NCI-H1105 treated with DMSO at 0.1 percent for 48 hours (cell line): ENCODE measurements at regions not wholly inside any gene's neighbourhood (a gene's known extent, or its start where the extent isn't known, plus 50 kb on each side); places are given as distances from the start of the nearest gene placed in this dataset.

ENCODE experiments used
- DNase-seq: peaks from one replicate; lab custom pipeline; 2025; lab: John Stamatoyannopoulos, UW

DNA sequence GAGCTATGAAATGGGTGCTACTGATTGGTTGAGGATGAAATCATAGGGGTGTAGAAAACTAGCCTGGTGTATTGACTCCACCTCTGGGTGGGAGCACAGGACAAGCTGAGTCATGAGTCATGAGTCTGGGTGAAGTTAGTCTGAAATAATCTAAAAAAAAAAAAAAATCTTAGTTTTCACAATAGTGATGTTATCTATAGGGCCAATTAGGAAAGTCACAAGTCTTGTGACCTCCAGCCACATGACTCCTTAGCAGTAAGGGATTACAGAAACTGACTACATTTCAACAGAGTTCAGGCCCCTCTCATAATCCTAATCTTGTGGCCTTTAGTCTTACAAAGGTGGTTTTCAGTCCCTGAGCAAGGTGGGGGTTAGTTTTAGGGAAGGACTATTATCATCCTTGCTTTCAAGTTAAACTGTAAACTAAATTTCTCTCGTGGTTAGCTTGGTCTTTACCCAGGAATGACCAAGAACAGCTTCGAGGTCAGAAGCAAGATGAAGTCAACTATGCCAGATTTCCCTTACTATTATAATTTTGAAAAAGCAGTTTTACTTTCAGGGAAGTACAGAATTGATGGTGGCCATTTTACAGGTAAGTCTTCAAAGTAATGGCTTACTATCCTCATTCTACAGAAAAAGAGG, 338.0 kb upstream of the GYPC start:
- no peak for DNase-seq

DNA sequence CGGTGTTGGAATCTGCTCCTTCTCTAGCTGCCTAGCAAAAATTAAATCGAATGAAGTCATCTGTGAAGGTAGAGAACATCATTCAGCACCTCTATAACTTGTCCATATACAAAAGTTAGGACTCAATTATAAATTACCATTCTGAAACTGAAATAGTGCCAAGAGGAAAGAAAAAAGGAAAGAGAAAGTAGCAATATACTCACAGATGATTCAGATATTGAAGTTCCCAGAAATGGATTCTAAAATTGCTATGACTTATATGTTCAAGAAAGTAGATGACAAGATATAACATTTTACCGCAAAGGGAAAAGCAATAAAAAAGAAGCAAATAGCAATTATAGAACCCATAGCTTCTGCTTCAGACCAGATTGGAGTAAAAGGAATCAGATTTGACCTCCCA, 333.6 kb upstream of the GYPC start:
- no peak for DNase-seq

DNA sequence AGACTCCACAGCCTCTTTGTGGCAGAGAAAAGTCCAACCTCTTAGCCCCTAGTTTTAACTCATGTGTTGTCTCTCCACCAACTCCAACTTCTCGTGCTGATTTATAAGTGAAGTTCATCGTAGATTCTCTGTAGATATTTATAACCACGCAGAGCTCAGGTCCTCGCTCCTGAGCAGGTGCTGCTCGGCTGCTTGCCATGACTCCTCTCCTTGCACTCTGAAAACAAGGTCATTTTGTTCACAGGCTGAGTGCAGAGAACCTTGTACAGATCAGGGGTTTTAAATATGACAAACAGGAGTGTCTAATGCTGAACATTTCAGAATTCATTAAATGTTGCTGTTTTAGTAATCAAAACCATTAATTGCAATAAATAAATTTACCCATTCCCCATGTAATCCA, 330.8 kb upstream of the GYPC start:
- no peak for DNase-seq

DNA sequence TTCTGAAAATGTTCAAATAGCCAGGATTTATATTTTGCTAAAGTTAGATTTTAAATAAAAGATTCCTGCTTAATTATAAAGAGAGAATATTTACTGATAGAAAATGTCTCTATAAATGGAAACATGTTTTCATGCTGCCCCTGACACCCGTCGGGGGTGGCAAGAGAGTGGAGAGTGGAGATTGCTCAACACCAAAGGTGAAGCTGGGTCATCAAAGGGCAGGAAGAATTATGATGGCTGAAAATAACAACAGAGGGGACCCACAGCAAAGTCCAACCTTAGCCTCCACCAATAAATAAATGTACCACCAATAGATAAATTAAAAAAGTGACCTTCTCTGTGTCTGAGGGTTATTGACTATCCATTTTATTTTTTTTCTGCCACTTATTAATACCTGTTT, 326.8 kb upstream of the GYPC start:
- DNase-seq, result no peak

DNA sequence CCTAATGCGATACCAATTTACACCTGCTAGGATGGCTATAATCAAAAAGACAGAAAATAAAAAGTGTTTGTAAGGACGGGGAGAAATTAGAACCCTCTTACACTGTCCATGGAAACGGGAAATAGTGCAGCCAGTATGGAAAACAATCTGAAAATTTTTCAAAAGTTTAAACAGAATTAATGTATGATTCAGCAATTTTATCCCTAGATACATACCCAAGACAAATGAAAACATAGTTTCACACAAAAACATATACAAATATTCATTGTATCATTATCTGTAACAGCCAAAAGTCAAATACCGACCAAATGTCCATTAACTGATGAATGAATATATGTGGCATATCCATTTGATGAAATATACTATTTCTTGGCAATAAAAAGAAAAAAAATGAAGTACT, 313.5 kb upstream of the GYPC start:
- DNase-seq, result no peak

DNA sequence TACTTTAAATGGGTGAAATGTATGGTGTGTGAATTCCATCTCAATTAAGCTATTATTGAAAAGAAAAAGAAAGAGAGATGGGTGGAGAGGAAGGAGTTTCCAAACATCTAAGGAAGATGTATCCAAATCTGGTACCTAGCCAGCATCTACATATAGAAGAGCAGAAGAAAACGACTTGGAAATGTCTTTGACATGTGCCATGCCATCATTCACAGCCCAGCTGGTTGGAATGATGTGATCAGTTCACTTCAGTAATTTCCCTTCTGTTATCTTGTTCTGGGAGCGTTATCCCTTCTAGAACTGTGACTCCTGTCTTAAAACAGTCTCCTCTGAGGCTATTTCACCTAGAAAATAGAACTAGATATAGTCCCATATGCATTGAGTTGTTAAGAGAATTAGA, 312.8 kb upstream of the GYPC start:
- DNase-seq, result no peak

DNA sequence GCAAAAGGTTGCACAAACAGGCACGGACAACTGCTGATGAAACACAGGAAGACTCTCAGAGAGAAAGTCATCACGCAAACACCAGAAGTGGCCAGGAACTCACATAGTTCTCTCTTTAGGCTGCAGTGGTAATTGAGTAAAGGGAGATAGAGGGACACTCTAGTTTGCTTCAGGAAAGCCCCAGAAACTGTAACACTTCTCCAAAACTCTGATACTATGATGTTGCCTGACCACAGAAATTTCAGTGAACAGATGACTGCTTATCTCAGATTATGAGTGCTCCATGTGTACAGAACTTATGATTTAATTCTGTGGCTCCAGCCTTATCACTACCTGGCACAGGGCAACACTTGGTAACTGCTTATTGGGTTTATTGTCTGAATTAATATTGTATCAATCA, 311.5 kb upstream of the GYPC start:
- no peak for DNase-seq

DNA sequence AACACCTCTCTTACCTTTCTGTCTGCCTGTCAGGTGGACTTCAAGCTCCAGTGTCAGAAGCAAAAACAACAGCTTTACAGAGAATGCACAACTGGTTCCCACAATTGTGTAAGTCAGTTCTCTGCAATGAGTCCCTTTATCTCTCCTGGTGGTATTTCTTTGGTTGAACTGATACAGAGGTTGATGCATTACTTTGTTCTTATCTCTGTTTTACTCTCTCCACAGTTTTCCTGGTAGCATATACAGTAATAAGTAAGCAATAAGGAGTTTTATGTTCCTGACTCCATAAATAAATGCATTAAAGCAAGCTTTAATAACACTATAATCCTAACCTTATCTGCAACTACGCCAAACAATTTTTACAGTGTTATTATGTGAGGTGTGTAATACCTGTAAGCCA, 310.3 kb upstream of the GYPC start:
- DNase-seq, result no peak

DNA sequence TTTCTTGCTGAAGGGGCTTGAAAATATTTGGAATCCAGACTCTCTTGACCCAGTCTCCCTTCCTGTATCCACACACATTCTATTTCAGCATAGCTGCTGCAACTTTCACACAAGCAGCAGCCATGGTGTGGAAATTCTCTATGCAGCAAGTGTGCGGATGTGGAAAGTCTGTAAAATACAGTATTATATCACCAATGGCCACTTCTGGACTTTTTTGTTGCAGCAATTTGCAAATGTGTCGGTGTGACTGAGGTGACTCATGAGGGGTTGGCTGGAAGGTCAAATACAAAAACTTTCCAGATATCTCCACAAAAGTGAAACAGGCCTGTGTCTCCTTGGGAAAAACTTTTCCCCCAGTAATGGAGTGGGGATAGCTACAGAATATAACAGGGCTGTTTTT, 299.3 kb upstream of the GYPC start:
- no peak for DNase-seq

DNA sequence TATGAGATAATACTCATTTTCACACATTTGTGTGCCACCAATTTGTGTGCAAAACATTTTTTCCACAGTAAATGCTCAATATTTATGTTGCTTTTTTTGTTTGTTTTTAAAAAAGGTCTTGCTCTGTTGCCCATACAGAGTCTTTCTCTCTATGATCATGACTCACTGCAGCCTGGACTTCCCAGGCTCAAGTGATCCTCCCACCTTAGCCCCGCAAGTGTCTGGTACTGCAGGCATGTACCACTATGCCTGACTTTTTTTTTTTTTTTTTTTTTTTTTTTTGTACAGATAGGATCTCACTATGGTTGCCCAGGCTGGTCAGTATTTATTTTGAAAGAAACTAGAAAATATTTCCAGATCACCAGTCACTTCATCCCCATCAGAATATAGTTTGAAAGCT, 297.8 kb upstream of the GYPC start:
- DNase-seq, result no peak

DNA sequence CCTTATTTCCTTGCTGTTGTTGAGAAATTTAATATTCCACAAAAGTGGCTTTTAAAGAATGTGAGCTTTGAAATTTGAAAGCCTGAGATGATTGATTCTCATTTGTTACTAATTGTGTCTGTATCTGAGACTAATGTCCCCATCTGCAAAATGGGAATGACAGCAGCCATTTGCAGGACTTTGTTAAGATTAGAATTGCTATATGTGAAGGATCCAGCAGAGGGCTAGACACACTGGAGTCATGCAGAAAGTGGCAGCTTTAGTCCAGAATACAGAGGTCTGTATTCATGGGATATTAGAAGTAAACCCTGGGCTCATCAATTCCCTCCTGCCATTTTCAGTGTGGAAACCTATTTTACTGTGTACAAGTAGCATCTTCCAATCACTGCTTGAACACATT, 296.5 kb upstream of the GYPC start:
- peak; percentile 15 for DNase-seq

DNA sequence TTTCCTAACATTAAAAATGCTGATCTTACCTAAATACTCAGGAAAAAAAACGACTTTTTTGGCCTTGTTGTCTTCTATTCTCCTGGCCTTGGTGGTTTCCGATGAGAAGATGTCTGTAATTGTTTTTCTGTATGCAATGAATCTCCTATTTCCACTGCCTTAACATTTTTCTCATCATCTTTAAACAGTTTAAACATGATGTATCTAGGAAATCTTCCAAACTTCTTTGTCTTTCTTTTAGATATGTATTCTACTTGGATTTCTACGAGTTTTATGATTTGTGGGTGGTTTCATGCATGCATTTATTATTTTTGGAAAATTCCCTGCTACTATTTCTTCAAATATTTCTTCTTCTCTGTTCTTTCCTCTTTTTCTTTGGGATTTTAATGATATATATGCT, 288.6 kb upstream of the GYPC start:
- no peak for DNase-seq

DNA sequence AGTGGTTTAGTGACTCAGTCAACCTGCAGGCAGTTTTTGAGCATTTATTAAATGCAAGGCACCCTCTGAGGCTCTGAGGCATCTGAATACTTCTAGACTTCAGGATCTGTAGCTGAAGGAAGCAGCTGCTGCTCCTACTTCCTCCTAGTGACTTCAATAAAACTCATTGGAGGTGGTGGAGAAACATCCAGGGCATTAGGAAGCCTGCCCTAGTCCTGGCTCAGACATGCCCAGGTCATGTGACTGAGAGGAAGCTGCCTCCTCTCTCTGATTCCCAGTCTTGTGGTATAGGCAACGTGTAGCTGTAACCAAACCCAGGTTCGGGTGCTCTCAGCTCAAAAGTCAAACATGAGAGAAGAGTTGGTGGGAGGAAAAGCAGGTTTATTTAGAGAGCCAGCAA, 287.2 kb upstream of the GYPC start:
- DNase-seq, result no peak

DNA sequence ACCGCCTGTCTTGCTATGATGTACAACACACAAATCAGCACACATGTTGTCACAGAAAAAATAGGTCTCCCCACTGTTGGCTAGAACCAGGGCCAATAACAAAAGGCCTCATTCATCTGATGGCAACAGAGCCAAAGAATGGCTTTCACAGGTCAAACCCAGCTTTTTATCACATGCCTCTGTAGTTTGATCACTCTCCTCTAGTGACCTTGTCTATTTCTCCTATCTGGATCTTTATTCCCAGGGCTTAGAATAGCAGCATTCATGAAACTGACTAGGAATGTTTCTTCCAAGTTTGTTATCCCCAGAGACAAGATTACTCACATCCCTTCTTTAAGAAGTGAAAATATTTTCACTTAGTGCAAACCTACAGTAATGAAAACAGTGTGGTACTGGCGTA, 285.8 kb upstream of the GYPC start:
- no peak for DNase-seq

DNA sequence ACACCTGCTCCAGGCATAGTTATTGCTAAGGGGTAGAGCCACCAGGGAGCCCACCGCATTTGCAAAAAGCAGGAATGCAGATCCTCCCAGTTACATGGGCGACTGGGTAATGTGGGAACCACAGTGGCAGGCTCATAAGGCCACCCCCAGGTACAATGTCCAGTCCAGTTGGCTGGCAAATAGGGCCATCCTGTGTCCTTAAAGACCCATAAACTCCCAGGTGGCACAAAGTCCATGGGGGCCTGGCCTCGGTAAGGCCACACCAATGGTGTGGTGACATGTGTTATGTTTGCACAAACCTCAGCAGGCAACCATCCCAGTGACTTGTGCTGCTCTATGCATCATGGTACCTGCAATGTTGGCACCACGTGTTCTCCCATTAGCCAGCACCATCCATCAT, 283.6 kb upstream of the GYPC start:
- no peak for DNase-seq

DNA sequence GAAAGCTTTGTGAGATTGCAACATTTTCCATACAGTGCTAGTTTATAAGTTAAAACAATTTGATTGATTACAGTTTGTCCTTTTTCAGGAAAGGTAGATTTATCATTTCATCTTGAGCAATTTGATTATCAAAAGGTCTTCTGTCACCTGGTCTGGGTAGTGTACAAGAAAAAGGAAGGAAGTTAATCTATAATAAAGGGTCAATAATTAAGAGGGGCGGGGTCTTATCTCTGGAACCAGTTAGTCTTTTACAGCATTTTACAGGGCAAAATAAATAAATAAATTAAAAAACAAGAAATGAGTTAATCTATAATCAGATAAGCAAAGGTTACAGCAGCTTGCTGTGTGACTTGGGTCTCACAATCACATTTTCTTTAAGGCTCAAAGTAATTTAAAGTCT, 277.8 kb upstream of the GYPC start:
- DNase-seq, result no peak

DNA sequence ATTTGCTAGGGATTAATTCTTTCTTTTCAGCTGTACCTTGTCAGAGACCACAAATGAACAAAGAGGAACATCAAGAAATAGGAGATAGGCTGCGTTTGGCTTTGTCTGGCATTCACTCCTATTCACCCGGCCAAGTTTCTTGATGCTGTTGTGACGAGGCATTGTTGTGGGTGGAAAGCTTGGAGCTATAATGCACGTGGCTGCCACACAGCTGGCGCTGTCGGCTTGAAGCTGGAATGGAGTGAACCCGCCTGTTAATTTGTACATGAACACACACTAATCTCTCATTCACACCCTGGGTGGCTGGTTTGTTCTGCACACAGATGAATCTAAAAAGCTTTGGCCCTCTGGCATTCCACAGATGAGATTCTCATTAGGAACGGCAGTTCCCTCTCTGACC, 274.9 kb upstream of the GYPC start:
- no peak for DNase-seq

DNA sequence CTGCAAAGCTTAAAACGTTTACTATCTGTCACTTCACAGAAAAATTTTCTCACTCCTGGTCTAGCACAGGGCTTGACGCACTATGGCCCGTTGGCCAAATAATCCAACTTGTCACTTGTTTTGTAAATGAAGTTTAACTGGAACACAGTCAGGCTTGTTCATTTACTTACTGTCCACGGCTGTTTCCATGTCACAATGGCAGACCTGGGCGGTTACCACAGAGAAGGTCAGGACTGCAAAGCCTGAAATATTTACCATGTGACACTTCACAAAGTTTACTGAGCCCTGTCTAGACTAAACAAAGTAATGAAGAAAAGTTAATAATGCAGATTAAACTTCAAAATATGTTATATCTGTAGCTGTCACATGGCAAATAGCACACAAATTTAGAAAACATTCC, 273.0 kb upstream of the GYPC start:
- DNase-seq, result no peak

DNA sequence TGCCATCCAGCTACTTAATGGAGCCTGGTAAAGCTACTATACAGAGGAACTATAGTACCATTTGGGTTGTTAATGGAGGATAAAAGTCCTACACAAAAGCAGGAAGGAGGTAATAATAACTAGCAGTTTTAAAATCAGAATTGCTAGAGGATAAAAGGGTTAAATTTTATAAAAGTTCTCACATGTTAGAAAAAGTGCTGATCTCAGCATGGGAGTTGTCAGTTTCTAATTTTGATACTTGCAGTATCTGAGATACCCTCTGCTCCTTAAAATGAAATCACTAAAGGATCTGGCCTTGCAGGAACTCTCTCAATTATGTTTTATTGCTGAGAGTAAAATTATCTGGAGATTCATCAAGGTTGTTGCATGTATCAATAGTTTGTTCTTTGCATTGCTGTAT, 272.2 kb upstream of the GYPC start:
- no peak for DNase-seq

DNA sequence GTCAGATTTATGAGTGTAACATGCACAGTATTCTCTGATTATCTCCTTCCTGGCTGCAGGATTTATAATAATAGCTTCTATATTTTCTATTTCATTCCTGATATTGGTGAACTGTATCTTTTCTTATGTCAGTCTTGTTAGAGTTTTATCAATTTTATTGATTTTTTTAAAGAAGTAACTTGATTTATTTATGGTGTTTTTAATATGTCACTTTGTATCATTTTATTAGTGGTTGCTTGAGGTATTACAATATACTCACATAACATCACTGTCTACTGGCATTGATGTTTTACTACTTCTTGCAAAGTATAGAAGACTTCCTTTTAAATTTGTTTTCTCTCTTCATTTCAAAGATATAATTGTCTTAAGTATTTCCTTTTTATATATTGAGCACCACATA, 270.5 kb upstream of the GYPC start:
- DNase-seq, result no peak

DNA sequence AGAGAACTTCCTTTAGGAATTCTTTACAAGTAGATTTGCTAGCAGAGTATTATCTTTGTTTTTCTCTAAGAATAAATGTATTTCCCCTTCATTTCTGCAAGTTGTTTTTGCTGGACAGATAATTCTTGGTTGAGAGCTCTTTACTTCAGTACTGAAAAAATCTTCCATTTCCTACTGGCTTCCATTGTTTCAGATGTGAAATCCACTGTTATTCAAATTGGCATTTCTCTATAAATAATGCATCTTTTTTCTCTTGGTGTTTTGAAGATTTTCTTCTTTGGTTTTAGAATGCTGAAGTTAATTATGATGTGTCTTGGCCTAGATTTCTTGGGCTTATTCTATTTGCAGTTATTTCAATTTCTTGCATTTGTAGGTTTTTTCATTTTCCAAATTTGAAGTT, 270.0 kb upstream of the GYPC start:
- DNase-seq, result no peak

DNA sequence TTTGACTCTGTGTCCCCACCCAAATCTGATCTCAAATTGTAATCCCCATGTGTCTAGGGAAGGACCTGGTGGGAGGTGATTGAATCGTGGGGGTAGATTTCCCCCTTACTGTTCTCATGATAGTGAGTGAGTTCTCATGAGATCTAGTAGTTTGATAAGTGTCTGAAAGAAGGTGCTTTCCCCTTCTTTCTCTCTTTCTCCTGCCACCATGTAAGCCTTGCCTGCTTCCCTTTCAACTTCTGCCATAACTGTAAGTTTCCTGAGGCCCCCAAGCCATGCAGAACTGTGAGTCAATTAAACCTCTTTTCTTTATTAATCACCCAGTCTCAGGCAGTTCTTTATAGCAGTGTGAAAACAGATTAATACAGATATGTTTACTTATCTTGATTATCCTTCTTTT, 266.5 kb upstream of the GYPC start:
- no peak for DNase-seq

DNA sequence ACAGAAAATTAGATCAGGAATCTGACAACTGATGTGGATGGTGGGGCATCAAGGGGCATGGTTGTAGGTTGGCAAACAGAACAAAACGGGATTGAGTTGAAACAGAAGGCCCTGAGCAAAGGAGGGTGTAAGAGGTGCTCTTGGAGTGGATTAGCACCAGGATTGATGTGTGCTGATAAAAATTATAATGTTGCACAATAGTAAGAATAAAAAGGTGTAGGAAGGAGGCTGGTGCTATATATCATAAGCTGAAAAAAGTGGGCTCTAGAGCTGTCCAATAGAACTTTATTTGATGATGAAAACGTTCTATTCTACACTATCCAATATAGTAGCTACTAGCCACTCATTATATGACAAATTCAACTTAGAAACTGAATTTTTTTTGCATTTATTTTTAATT, 263.1 kb upstream of the GYPC start:
- no peak for DNase-seq

DNA sequence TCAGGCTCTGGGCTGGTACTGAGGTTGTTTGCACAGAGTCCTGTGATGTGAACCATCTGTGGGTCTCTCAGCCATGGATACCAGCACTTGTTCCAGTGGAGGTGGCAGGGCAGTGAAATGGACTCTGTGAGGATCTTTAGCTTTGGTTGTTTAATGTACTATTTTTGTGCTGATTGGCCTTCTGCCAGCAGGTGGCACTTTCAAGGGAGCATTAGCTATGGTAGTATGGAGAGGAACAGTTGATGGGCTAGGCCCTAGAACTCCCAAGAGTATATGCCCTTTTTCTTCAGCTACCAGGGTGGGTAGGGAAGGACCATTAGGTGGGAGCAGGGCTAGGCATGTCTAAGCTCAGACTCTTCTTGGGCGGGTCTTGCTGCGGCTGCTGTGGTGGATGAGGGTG, 257.0 kb upstream of the GYPC start:
- no peak for DNase-seq

DNA sequence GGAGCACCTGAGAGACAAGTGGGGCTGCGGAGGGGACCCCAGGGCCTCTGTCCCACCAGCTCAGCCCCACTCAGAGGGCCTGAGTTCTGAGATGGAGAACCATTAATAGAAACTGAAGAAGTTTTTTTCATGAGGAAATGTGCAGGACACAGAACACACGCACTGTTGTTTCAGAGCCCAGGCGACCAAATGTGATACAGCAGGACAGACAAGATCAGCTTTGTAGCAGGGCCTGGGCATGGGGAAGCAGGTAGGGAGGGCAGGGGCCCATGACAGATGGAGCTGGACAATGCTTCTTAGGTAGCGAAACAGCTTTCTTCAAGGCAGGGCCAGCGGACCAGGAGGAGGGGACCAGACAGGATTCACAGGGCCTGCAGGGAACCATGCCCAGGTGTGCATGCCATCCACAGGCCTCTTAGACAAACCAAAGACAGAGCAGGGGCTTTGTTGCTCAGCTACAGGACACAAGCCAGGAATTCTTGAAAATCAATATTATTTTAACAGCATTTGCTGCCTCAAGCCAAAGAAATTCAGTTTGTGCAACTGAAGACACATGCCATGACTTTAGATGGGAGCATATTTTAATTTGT, 252.8 kb upstream of the GYPC start:
- no peak for DNase-seq
